IMR-90 (cell line): ENCODE measurements at regions not wholly inside any gene's neighbourhood (a gene's known extent, or its start where the extent isn't known, plus 50 kb on each side); places are given as distances from the start of the nearest gene placed in this dataset.
A peak's percentile ranks its signal among the peaks of the same experiment; 100 is the strongest.

Experiments
- ATAC-seq: fragments of 200-7000 bp; cut with Tn5 transposase; 2 replicates; pipeline ENCODE4 v1.9.1; 2020; ENCODE audit warnings: low read depth, mild to moderate bottlenecking, moderate library complexity
- BruUV-seq: library from RNA; stranded (reverse); fragments of 400-500 nt; replicated peaks from 2 replicates; lab custom pipeline; 2021; lab: Mats Ljungman, UMichigan
- CTCF ChIA-PET: fragments of 300-600 bp; formaldehyde crosslinking; extraction: SDS; loops from one replicate; lab custom pipeline; 2021; ENCODE audit warnings: antibody characterized with exemption; lab: Yijun Ruan, JAX
- POLR2A ChIA-PET: fragments of 300-600 bp; sonication (Branson Sonifier 250); formaldehyde crosslinking; loops from one replicate; lab custom pipeline; 2022; ENCODE audit warnings: antibody characterized with exemption; ENCODE audit not compliant: unreplicated experiment; lab: Charles Lee
- DNase-seq: peaks from one replicate; pipeline ENCODE4 v3.0.0; 2013
- H2AFZ ChIP-seq: replicated peaks from 2 replicates; pipeline ENCODE3; 2013; ENCODE audit warnings: low read length, mild to moderate bottlenecking; ENCODE audit not compliant: poor library complexity
- H2AK5ac ChIP-seq: 2 replicates; pipeline ENCODE4 v1.6.1; 2013; ENCODE audit warnings: low read depth, low read length, inconsistent platforms
- H2AK9ac ChIP-seq: replicated peaks from 2 replicates; pipeline ENCODE3; 2013; ENCODE audit warnings: mild to moderate bottlenecking, low read depth, low read length, moderate library complexity; ENCODE audit not compliant: poor library complexity
- H2BK120ac ChIP-seq: 2 replicates; pipeline ENCODE4 v1.6.1; 2013; ENCODE audit warnings: low read depth, low read length, inconsistent platforms
- H2BK15ac ChIP-seq: 3 replicates; pipeline ENCODE4 v1.6.1; 2013; ENCODE audit warnings: low read depth, low read length, inconsistent platforms
- H2BK20ac ChIP-seq: 2 replicates; pipeline ENCODE4 v1.6.1; 2013; ENCODE audit warnings: low read depth, mild to moderate bottlenecking, inconsistent platforms, low read length, moderate library complexity
- H2BK5ac ChIP-seq: 2 replicates; pipeline ENCODE4 v1.6.1; 2013; ENCODE audit warnings: mild to moderate bottlenecking, low read depth, low read length, inconsistent platforms; ENCODE audit not compliant: poor library complexity, severe bottlenecking
- H3K14ac ChIP-seq: replicated peaks from 2 replicates; pipeline ENCODE4 v1.6.1; 2013; ENCODE audit warnings: low read depth, low read length, inconsistent platforms
- H3K18ac ChIP-seq: 2 replicates; pipeline ENCODE4 v1.6.1; 2013; ENCODE audit warnings: low read depth, low read length, control low read depth
- H3K23ac ChIP-seq: 2 replicates; pipeline ENCODE4 v1.6.1; 2013; ENCODE audit warnings: low read depth, low read length, inconsistent platforms
- H3K27ac ChIP-seq: 2 replicates; pipeline ENCODE4 v1.5.1; 2013; ENCODE audit warnings: mild to moderate bottlenecking, control low read depth, low read length; ENCODE audit not compliant: insufficient read depth
- H3K27me3 ChIP-seq: 2 replicates; pipeline ENCODE4 v1.6.1; 2013; ENCODE audit warnings: low read length; ENCODE audit not compliant: control insufficient read depth, insufficient read depth
- H3K36me3 ChIP-seq: 2 replicates; pipeline ENCODE4 v1.6.1; 2013; ENCODE audit warnings: low read length, mixed read lengths; ENCODE audit not compliant: control insufficient read depth, insufficient read depth
- H3K4ac ChIP-seq: 2 replicates; pipeline ENCODE4 v1.6.1; 2013; ENCODE audit warnings: low read depth, low read length, inconsistent platforms
- H3K4me1 ChIP-seq: 2 replicates; pipeline ENCODE4 v1.6.1; 2013; ENCODE audit warnings: low read length, mixed read lengths; ENCODE audit not compliant: control insufficient read depth, insufficient read depth
- H3K4me2 ChIP-seq: 2 replicates; pipeline ENCODE4 v1.6.1; 2013; ENCODE audit warnings: low read depth, mild to moderate bottlenecking, control low read depth, low read length, moderate library complexity
- H3K4me3 ChIP-seq: 2 replicates; pipeline ENCODE4 v1.5.1; 2013; ENCODE audit warnings: low read depth, mild to moderate bottlenecking, control low read depth, low read length, moderate library complexity; ENCODE audit not compliant: insufficient read depth
- H3K56ac ChIP-seq: 2 replicates; pipeline ENCODE4 v1.6.1; 2013; ENCODE audit warnings: low read length, inconsistent platforms; ENCODE audit not compliant: insufficient read depth; ENCODE audit errors: extremely low read depth
- H3K79me1 ChIP-seq, 2 experiments: 2 replicates each; pipeline ENCODE4 v1.6.1; 2013; ENCODE audit warnings: low read length in 2 of 2, inconsistent platforms in 1 of 2, low read depth in 1 of 2
- H3K9ac ChIP-seq: 2 replicates; pipeline ENCODE4 v1.6.1; 2013; ENCODE audit warnings: low read depth, low read length, control low read depth
- H3K9me1 ChIP-seq: 2 replicates; pipeline ENCODE4 v1.6.1; 2013; ENCODE audit warnings: low read length, inconsistent platforms; ENCODE audit not compliant: insufficient read depth
- H3K9me3 ChIP-seq: 2 replicates; pipeline ENCODE4 v1.6.1; 2013; ENCODE audit warnings: low read length; ENCODE audit not compliant: control insufficient read depth, insufficient read depth
- H4K20me1 ChIP-seq: 2 replicates; pipeline ENCODE4 v1.6.1; 2013; ENCODE audit warnings: low read length, inconsistent platforms; ENCODE audit not compliant: insufficient read depth
- H4K5ac ChIP-seq: 2 replicates; pipeline ENCODE4 v1.6.1; 2013; ENCODE audit warnings: mild to moderate bottlenecking, low read depth, low read length, control low read depth
- H4K8ac ChIP-seq, 2 experiments: 2 replicates each; pipeline ENCODE4 v1.6.1; 2013; ENCODE audit warnings: low read depth in 2 of 2, low read length in 2 of 2, control low read depth in 1 of 2, inconsistent platforms in 1 of 2
- H4K91ac ChIP-seq: 2 replicates; pipeline ENCODE4 v1.6.1; 2013; ENCODE audit warnings: low read depth, low read length, inconsistent platforms; ENCODE audit not compliant: insufficient read depth
- CHD1 ChIP-seq: IDR thresholded peaks from 2 replicates; pipeline ENCODE4 v1.6.1; 2012; ENCODE audit warnings: low read depth, low read length, improper control_type of control experiment
- FOS ChIP-seq: fragments of 150-350 bp; IDR thresholded peaks from 2 replicates; pipeline ENCODE4 v1.6.1; 2016; ENCODE audit warnings: low read depth, low read length
- MAFK ChIP-seq: IDR thresholded peaks from 2 replicates; pipeline ENCODE4 v1.6.1; 2012; ENCODE audit warnings: low read depth, low read length, improper control_type of control experiment
- SMC3 ChIP-seq: fragments of 150-350 bp; IDR thresholded peaks from 2 replicates; pipeline ENCODE4 v1.6.1; 2016; ENCODE audit warnings: low read depth, mild to moderate bottlenecking, antibody characterized with exemption, low read length, moderate library complexity
- WGBS, 2 experiments: methylation state at CpG; one replicate each; pipeline versions ENCODE4 v1.1.5 to v1.1.7; 2013; ENCODE audit warnings: missing lambda C conversion rate in 2 of 2; ENCODE audit not compliant: insufficient read length in 1 of 2; ENCODE audit errors: extremely low coverage in 2 of 2; 5-methylcytosine and 5-hydroxymethylcytosine counted together
- dilution Hi-C: fragments of 300-500 bp; cut with HindIII; formaldehyde crosslinking; loops from one replicate; pipeline ENCODE4 v1.14.3; 2018; ENCODE audit warnings: low sequenced_read_pairs; ENCODE audit not compliant: unreplicated experiment
- in situ Hi-C: fragments of 300-500 bp; cut with MboI; formaldehyde crosslinking; loops from 3 replicates; pipeline ENCODE4 v1.14.3; 2019; ENCODE audit warnings: low sequenced_read_pairs, inconsistent platforms, mixed read lengths
- intact Hi-C: fragments of 100-400 bp; cut with micrococcal nuclease; formaldehyde crosslinking; loops from 2 replicates; pipeline ENCODE4 v1.10.0; 2022
- TF ChIP-seq, protein P1 (sequence below): fragments of 150-350 bp; IDR thresholded peaks from 2 replicates; pipeline ENCODE4 v1.6.1; 2017; ENCODE audit warnings: mild to moderate bottlenecking, antibody characterized with exemption, low read length, low read depth

DNA sequence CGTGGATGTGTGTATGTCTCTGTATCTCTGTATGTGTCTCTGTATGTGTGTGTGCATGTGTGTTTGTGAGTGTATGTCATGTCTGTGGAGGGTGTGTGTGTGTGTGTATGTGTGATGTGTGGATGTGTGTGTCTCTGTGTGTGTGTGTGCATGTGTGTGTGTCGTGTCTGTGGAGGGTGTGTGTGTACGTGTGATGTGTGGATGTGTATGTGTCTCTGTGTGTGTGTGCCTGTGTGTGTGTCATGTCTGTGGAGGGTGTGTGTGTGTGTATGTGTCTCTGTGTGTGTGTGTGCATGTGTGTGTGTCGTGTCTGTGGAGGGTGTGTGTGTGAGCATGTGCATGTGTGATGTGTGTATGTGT is 51.6 kb upstream of the ADRA2C start:
- no TSS peak for BruUV-seq
- ChIA-PET CTCF (no interaction called here), POLR2A (no interaction called here)
- peaks cover 3% of the 10 kb centered on the region; the same call in 1 of the 2 replicates for H3K9me1 ChIP-seq
- peak overlapping the region; percentile 77 for H2BK5ac ChIP-seq
- peaks cover 10% of the 10 kb centered on the region for H3K9me3 ChIP-seq
- H3K4ac ChIP-seq: no peak overlapping the region
- H4K8ac ChIP-seq: no peak overlapping the region
- H3K27me3 ChIP-seq: peaks cover 26% of the 10 kb centered on the region
- no peak overlapping the region for H2BK15ac ChIP-seq
- no peak overlapping the region for H3K18ac ChIP-seq
- intact Hi-C loops (no loop called here), dilution Hi-C loops (no loop called here), in situ Hi-C loops (no loop called here)
- H2AK9ac ChIP-seq: no peak overlapping the region
- H3K56ac ChIP-seq: no peak overlapping the region
- H3K23ac ChIP-seq: no peak overlapping the region
- no peaks in the 10 kb centered on the region for H3K79me1 ChIP-seq
- no peak overlapping the region for H2BK20ac ChIP-seq
- no peak overlapping the region for H2AK5ac ChIP-seq
- H3K36me3 ChIP-seq: no peaks in the 10 kb centered on the region
- no peak overlapping the region for H2AFZ ChIP-seq
- no peak overlapping the region for H4K91ac ChIP-seq
- no peak overlapping the region for H4K5ac ChIP-seq
- no peaks in the 10 kb centered on the region; the same call in 1 of the 2 replicates for H4K20me1 ChIP-seq
- DNase-seq (no peak), ATAC-seq (no peak)
- H3K14ac ChIP-seq: no peak overlapping the region
- no peak overlapping the region for H3K9ac ChIP-seq
- TF ChIP-seq FOS (no peak), MAFK (no peak), SMC3 (no peak), CHD1 (no peak)
- TF ChIP-seq, protein P1, sequence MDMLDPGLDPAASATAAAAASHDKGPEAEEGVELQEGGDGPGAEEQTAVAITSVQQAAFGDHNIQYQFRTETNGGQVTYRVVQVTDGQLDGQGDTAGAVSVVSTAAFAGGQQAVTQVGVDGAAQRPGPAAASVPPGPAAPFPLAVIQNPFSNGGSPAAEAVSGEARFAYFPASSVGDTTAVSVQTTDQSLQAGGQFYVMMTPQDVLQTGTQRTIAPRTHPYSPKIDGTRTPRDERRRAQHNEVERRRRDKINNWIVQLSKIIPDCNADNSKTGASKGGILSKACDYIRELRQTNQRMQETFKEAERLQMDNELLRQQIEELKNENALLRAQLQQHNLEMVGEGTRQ: no peak
- H3K4me2 ChIP-seq: no peak overlapping the region
- no peaks in the 10 kb centered on the region for H3K4me1 ChIP-seq
- H2BK120ac ChIP-seq: no peak overlapping the region
- no peak overlapping the region for H3K27ac ChIP-seq
- WGBS, 2 experiments: 62% methylated on average over 3 of the region's 4 CpGs; no CpG with 5 or more reads in 1 of the 2 experiments
- no peak overlapping the region for H3K4me3 ChIP-seq
